Left ventricle myocardium inferior (tissue), 1 donor: ENCODE measurements at regions not wholly inside any gene's neighbourhood (a gene's known extent, or its start where the extent isn't known, plus 50 kb on each side); places are given as distances from the start of the nearest gene placed in this dataset.

Experiments used
- DNase-seq: peaks from one replicate; pipeline ENCODE4 v3.0.0-alpha.2; 2020
- H3K27ac ChIP-seq: fragments of 200-600 bp; replicated peaks from 2 replicates; pipeline ENCODE4 v1.8.0; 2021
- H3K27me3 ChIP-seq: fragments of 200-600 bp; 2 replicates; pipeline ENCODE4 v1.8.0; 2021; ENCODE audit warnings: low read depth
- H3K36me3 ChIP-seq: fragments of 200-600 bp; 2 replicates; pipeline ENCODE4 v1.8.0; 2021
- H3K4me1 ChIP-seq: fragments of 200-600 bp; 2 replicates; pipeline ENCODE4 v1.8.0; 2021
- H3K4me3 ChIP-seq: fragments of 200-600 bp; 2 replicates; pipeline ENCODE4 v1.8.0; 2021; ENCODE audit warnings: mild to moderate bottlenecking, moderate library complexity
- H3K9me3 ChIP-seq: fragments of 200-600 bp; replicated peaks from 2 replicates; pipeline ENCODE4 v1.8.0; 2021
- CTCF ChIP-seq: fragments of 200-600 bp; IDR thresholded peaks from 2 replicates; pipeline ENCODE4 v1.8.0; 2021; ENCODE audit warnings: antibody characterized with exemption, mild to moderate bottlenecking, borderline replicate concordance
- intact Hi-C: fragments of 100-400 bp; cut with micrococcal nuclease; formaldehyde crosslinking; loops from one replicate; pipeline ENCODE4 v1.11.0; 2022
- donor health status: DM: no; HTN: yes; CAD: no; lungs with severe emphysema.

- H3K36me3 ChIP-seq, result no peaks in the 10 kb centered on the region
- intact Hi-C loops, result no loop called here
- H3K4me1 ChIP-seq, result no peaks in the 10 kb centered on the region
- no peaks in the 10 kb centered on the region for H3K9me3 ChIP-seq
- H3K27ac ChIP-seq, result no peak overlapping the region
- H3K27me3 ChIP-seq, result no peaks in the 10 kb centered on the region
- no peak for DNase-seq
- no peak for TF ChIP-seq CTCF
- no peak overlapping the region for H3K4me3 ChIP-seq
Measured at GRCh38 chr13:97134364-97135095, 87.6 kb upstream of the MBNL2 start.

DNA sequence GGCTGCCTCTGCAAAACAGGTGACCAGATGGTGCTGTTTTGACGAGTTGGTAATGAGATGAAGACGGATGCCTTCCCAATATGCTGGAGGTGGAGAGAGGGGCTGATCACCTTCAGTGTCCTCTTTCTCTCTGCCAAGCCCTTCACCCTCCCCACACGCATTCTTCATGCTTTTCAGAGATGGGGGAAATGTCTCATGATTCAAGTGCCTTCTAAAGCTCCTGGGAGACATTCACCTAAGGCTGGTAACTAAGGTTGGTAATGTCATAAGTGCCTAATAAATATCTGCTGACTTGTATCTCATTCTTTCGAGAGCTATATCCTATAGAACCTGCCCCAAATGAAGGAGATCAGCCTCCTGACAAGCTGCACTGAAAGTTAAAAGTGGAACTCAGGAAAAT, 86.2 kb upstream of the MBNL2 start:
- Histone ChIP-seq H3K36me3 (no peaks in the 10 kb centered on the region), H3K4me3 (no peak overlapping the region), H3K27me3 (no peaks in the 10 kb centered on the region), H3K4me1 (peaks cover 5% of the 10 kb centered on the region), H3K9me3 (no peaks in the 10 kb centered on the region), H3K27ac (no peak overlapping the region)
- DNase-seq, result no peak
- intact Hi-C loops, result no loop called here
- TF ChIP-seq CTCF, result no peak

DNA sequence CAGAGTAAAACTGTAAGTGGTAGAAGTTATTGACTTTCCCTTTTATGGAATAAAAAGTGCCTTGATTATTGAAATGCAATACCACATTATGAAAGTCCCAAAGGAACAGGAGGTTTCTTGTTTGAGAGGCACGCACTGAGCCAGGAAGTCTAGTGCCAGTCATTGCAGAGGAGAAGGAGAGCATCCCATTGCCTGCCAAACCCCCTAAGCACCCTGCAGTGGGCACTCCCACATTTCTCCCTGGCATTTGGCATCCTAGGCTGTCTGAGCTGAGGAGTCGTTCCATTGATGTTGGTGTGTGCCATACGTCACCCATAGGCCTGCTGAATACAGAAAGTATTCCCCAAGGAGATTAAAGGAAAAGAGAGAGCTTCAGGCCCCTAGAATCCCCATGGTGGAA, 85.7 kb upstream of the MBNL2 start:
- Histone ChIP-seq H3K36me3 (no peaks in the 10 kb centered on the region), H3K4me3 (no peak overlapping the region), H3K4me1 (peaks cover 11% of the 10 kb centered on the region), H3K9me3 (no peaks in the 10 kb centered on the region), H3K27ac (no peak overlapping the region), H3K27me3 (no peaks in the 10 kb centered on the region)
- intact Hi-C loops, result no loop called here
- no peak for DNase-seq
- no peak for TF ChIP-seq CTCF

- intact Hi-C loops, result no loop called here
- Histone ChIP-seq H3K4me1 (peaks cover 24% of the 10 kb centered on the region), H3K36me3 (no peaks in the 10 kb centered on the region), H3K27me3 (no peaks in the 10 kb centered on the region), H3K4me3 (no peak overlapping the region), H3K9me3 (no peaks in the 10 kb centered on the region), H3K27ac (no peak overlapping the region)
- TF ChIP-seq CTCF, result no peak
- DNase-seq, result no peak
Measured at GRCh38 chr13:97139691-97140090, 82.4 kb upstream of the MBNL2 start.

- no peak overlapping the region for H3K27ac ChIP-seq
- H3K36me3 ChIP-seq, result no peaks in the 10 kb centered on the region
- no peaks in the 10 kb centered on the region for H3K27me3 ChIP-seq
- peaks cover 24% of the 10 kb centered on the region for H3K4me1 ChIP-seq
- no peaks in the 10 kb centered on the region for H3K9me3 ChIP-seq
- DNase-seq, result no peak
- no peak for TF ChIP-seq CTCF
- intact Hi-C loops, result no loop called here
- no peak overlapping the region for H3K4me3 ChIP-seq
Measured at GRCh38 chr13:97140131-97140530, 82.0 kb upstream of the MBNL2 start.

DNA sequence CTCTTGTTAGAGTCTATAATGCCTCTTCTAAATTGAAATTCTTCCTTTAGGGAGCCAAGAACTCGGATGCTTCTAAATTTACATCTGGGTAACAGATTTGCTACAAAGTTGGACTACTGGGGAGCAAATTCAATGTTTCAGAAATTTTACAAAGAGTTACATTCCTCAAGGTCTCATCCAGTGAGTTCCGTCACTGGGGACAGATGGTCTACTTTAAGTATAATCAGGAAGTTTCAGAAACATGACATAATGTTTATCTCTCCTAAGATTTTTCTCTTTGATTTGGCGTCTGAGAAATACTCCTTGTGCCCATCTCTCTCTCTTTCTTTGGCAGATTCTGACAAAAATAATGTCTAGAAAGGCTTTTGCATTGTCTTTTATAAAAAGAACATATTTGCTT, 81.5 kb upstream of the MBNL2 start:
- no peak overlapping the region for H3K27ac ChIP-seq
- no peak for DNase-seq
- peaks cover 24% of the 10 kb centered on the region for H3K4me1 ChIP-seq
- H3K4me3 ChIP-seq, result no peak overlapping the region
- H3K36me3 ChIP-seq, result no peaks in the 10 kb centered on the region
- intact Hi-C loops, result no loop called here
- no peak for TF ChIP-seq CTCF
- no peaks in the 10 kb centered on the region for H3K27me3 ChIP-seq
- no peaks in the 10 kb centered on the region for H3K9me3 ChIP-seq
